GM18505 (cell line): ENCODE measurements at regions not wholly inside any gene's neighbourhood (a gene's known extent, or its start where the extent isn't known, plus 50 kb on each side); places are given as distances from the start of the nearest gene placed in this dataset.

Source experiments
- ATAC-seq: cut with Tn5 transposase; IDR thresholded peaks from one replicate; pipeline ENCODE4 v1.9.1; 2021; ENCODE audit not compliant: unreplicated experiment
- POLR2A ChIP-seq: IDR thresholded peaks from 4 replicates; pipeline ENCODE4 v1.6.1; 2011; ENCODE audit warnings: borderline replicate concordance; ENCODE audit not compliant: insufficient read depth, insufficient read length; ENCODE audit errors: extremely low read depth

DNA sequence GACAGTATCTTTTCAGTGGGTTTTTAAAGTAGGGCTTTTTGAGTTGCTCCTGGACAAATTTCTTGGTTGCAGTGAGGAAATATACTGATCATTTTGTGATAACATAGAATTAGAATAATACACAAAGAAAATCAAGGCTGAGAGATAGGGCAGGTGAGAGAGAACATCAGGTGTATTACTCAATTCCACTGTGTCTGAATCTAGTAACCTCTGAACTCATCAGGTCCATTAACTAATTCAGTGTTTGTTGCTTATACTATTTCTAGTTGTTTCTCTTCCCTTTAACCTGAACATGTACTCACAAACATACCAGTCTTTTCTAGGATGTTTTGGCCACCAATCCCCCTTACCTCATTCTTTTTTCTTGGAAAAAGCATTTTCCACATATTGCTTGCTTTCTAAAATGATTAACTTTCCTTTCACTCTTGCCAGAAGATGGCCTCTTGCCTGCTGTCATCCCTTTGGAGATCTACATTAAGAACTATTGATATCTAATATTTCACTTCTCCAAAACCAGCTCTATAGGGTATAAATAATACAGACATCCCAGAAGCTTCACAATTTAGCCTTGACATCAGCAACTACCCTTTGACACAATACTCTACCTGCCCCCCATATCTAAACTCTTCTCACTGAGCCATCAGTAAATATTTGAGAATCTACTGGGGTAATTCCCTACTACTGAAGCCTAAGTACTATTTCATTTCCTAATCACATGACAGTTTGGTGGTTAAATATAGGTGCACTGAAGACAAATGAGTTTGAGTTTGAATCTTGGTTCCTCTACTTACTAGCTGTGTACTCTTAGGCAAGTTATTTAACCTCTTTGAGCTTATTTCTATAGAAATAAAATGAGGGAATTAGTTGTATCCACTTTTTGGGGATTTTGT lies 470.8 kb upstream of the IGFBP7 start:
- no peak for ATAC-seq
- TF ChIP-seq POLR2A, result no peak

- no peak for ATAC-seq
- TF ChIP-seq POLR2A, result no peak
Observed at GRCh38 chr4:57575426-57575825, 465.2 kb upstream of the IGFBP7 start.

DNA sequence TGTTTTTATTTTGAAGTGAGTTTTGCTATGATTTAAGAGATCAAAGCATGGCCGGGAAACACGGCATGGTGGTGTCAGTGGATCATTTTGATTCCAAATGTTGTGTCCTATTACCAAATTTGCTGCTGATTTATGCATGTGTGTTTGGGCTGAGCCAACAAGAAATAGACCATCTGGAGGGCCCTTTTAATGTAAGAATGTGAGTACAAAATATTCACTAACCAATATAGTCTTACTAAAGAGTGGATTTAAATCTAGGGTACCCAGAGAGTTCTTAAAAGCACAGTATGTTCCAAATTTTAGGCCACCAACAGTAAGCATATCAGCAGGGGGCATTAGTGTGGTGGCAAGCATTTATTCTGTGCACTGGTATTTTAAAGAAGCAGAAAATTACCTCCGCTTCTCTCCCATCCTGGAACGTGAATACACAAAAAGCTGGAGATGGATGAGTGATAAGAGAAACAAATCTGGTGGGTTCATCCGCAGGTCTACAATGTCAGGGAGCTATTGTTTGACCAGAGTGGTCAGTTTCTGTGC lies 444.4 kb upstream of the IGFBP7 start:
- TF ChIP-seq POLR2A, result no peak
- ATAC-seq, result no peak

GRCh38 chr4:57553728-57554127 lies 443.5 kb upstream of the IGFBP7 start:
- no peak for ATAC-seq
- no peak for TF ChIP-seq POLR2A

DNA sequence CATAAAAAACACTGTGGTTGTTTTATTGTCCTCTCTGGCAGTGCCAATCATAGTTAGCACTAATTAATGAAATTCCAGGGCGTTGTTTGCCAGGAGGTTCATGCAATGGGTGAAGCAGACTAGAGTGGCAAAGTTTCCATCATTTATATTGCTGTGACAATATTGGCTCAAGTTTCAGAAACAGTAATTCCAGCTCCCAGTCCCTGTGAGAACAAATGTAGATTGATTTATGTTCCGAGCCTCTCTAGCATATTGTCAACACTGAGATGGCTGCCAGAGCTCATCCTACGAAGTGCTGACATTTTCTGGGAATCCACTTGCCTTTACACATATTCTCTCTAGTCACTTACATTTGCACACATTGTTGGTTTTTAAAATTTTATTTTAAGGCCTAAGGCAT lies 440.0 kb upstream of the IGFBP7 start:
- TF ChIP-seq POLR2A, result no peak
- ATAC-seq, result no peak

DNA sequence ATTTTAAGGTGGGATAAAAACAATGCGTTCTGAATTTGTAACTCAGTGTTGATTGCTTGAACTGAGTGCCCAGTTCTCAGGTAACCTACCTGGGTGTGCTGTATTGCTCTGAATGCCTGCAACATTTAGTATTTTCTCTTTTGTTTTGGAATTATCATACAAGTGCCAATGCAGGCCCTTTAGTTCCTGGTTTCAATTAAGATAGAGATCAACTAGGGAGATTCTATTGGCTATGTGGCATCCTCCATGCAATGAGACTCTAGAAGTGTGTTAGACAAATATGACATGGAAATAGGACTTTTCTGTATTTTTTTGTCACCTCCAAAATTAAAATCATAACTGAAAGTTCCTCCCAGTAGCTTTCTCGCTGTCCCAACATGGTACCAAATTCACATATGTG lies 438.7 kb upstream of the IGFBP7 start:
- ATAC-seq, result no peak
- TF ChIP-seq POLR2A, result no peak

- ATAC-seq, result no peak
- no peak for TF ChIP-seq POLR2A
Observed at GRCh38 chr4:57544811-57545654, 434.8 kb upstream of the IGFBP7 start.

- no peak for ATAC-seq
- TF ChIP-seq POLR2A, result no peak
Observed at GRCh38 chr4:57504797-57505530, 394.8 kb upstream of the IGFBP7 start.

- no peak for TF ChIP-seq POLR2A
- no peak for ATAC-seq
Observed at GRCh38 chr4:57504139-57504538, 394.0 kb upstream of the IGFBP7 start.

DNA sequence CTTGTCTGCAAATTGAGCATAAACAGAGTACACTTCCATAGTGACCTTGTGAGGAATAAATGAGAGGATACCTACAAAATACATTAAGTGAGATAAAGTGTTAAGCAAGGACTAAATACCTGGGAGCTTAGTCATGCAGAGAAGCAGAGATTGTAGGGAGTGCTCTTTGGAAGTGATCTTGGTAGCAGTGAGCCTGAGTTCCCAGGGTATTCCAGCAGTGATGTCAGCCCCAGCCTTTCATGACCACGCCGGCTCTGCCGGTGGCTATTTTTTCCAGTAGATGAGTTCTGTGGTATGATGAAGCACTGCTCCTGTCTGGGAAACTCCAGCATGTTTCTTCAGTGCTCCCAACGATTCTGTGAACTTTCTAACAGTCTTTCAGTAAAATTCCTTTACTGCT lies 391.5 kb upstream of the IGFBP7 start:
- no peak for ATAC-seq
- no peak for TF ChIP-seq POLR2A

- no peak for ATAC-seq
Observed at GRCh38 chr4:57499786-57500185, 389.6 kb upstream of the IGFBP7 start.

DNA sequence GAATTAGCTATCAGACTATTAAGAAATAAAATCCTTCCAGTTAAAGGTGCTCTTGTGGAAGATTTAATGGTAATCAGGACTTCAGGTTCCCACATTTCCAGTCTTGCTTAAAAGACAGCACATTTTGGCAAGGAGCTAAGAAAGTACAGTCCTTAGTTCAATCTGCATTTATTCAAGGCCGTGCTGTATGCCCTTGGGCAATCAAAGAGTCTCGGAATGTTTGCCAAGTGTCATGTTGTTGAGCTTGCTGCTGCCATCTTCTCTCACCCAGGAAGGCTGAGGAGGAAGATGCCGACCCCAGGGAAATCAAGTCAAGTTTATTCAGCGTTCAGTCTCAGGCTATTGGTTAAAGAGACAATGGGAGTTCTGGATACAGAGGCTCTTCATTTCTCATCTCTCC lies 388.1 kb upstream of the IGFBP7 start:
- no peak for ATAC-seq
- TF ChIP-seq POLR2A, result no peak

More at GRCh38 chr4:57499786-57500185, 389.6 kb upstream of the IGFBP7 start:
- TF ChIP-seq POLR2A, result no peak
